ENCODE measurements at regions not wholly inside any gene's neighbourhood (a gene's known extent, or its start where the extent isn't known, plus 50 kb on each side); places are given as distances from the start of the nearest gene placed in this dataset.

- no peak for DNase-seq
- Histone ChIP-seq H3K4me1 (ENCODE audit: control insufficient read depth in 1 of 2, insufficient read depth in 2 of 2, low read length in 2 of 2) (no peaks in the 10 kb centered on the region), H3K27ac (ENCODE audit: low read depth in 1 of 2, low read length in 2 of 2) (no peak overlapping the region), H3K27me3 (ENCODE audit: control insufficient read depth in 2 of 2, insufficient read depth in 2 of 2, low read length in 2 of 2) (no peaks in the 10 kb centered on the region), H3K36me3 (replicated peaks in 1 of 2; ENCODE audit: control insufficient read depth in 1 of 2, insufficient read depth in 2 of 2, low read length in 2 of 2) (no peaks in the 10 kb centered on the region), H3K4me2 (replicated peaks; ENCODE audit: extremely low read depth, low read length, poor library complexity, severe bottlenecking) (no peak overlapping the region), H3K79me2 (ENCODE audit: insufficient read depth, low read length) (no peaks in the 10 kb centered on the region), H2AFZ (ENCODE audit: insufficient read depth, low read depth, low read length, poor library complexity, severe bottlenecking) (no peak overlapping the region), H3K9me3 (replicated peaks in 1 of 2; ENCODE audit: control insufficient read depth in 1 of 2, insufficient read depth in 1 of 2, low read length in 2 of 2) (no peaks in the 10 kb centered on the region), H3K9ac (ENCODE audit: insufficient read depth, low read length, poor library complexity, severe bottlenecking) (no peak overlapping the region), H4K20me1 (ENCODE audit: insufficient read depth, low read length) (no peaks in the 10 kb centered on the region), H3K4me3 (replicated peaks in 1 of 3; ENCODE audit: low read depth in 2 of 3, low read length in 3 of 3) (no peak overlapping the region)
- no CpG with 5 or more reads among the region's 4 CpGs for WGBS (ENCODE audit: insufficient coverage)
- Mint-ChIP-seq H3K4me1 (no peaks in the 10 kb centered on the region), H3K27me3 (ENCODE audit: low read depth in 3 of 3) (no peaks in the 10 kb centered on the region), H3K9me3 (peaks cover 0 to 2% (median 0%) of the 10 kb centered on the region in 7 donors), H3K4me3 (no peak overlapping the region), H3K27ac (no peak overlapping the region), H3K36me3 (no peaks in the 10 kb centered on the region)
- TF ChIP-seq CTCF (IDR thresholded peaks at IDR 0.05), result no peak
- intact Hi-C loops (cut with micrococcal nuclease), result no loop called here
These were observed 56.4 kb upstream of the XIRP2 start for GRCh38 chr2:166831930-166832329.

GRCh38 chr2:166825914-166826313 lies 62.4 kb upstream of the XIRP2 start:
- no peak for TF ChIP-seq CTCF (IDR thresholded peaks at IDR 0.05)
- intact Hi-C loops (cut with micrococcal nuclease), result no loop called here
- no peak overlapping the region for H3K4me3 ChIP-seq (replicated peaks in 1 of 3; ENCODE audit: low read depth in 2 of 3, low read length in 3 of 3)
- H3K36me3 Mint-ChIP-seq, result no peaks in the 10 kb centered on the region
- no peaks in the 10 kb centered on the region for H3K9me3 ChIP-seq (replicated peaks in 1 of 2; ENCODE audit: control insufficient read depth in 1 of 2, insufficient read depth in 1 of 2, low read length in 2 of 2)
- no peaks in the 10 kb centered on the region for H3K4me1 ChIP-seq (ENCODE audit: control insufficient read depth in 1 of 2, insufficient read depth in 2 of 2, low read length in 2 of 2)
- H3K9me3 Mint-ChIP-seq, result peaks cover 0 to 3% (median 0%) of the 10 kb centered on the region in 7 donors
- H3K27ac ChIP-seq (ENCODE audit: low read depth in 1 of 2, low read length in 2 of 2), result no peak overlapping the region
- H3K27me3 ChIP-seq (ENCODE audit: control insufficient read depth in 2 of 2, insufficient read depth in 2 of 2, low read length in 2 of 2), result no peaks in the 10 kb centered on the region
- no peak overlapping the region for H3K9ac ChIP-seq (ENCODE audit: insufficient read depth, low read length, poor library complexity, severe bottlenecking)
- H2AFZ ChIP-seq (ENCODE audit: insufficient read depth, low read depth, low read length, poor library complexity, severe bottlenecking), result no peak overlapping the region
- H3K79me2 ChIP-seq (ENCODE audit: insufficient read depth, low read length), result no peaks in the 10 kb centered on the region
- no peak overlapping the region for H3K4me3 Mint-ChIP-seq
- H4K20me1 ChIP-seq (ENCODE audit: insufficient read depth, low read length), result no peaks in the 10 kb centered on the region
- DNase-seq, result no peak
- H3K27ac Mint-ChIP-seq, result no peak overlapping the region
- H3K4me1 Mint-ChIP-seq, result no peaks in the 10 kb centered on the region
- H3K27me3 Mint-ChIP-seq (ENCODE audit: low read depth in 3 of 3), result no peaks in the 10 kb centered on the region
- no peaks in the 10 kb centered on the region for H3K36me3 ChIP-seq (replicated peaks in 1 of 2; ENCODE audit: control insufficient read depth in 1 of 2, insufficient read depth in 2 of 2, low read length in 2 of 2)
- H3K4me2 ChIP-seq (replicated peaks; ENCODE audit: extremely low read depth, low read length, poor library complexity, severe bottlenecking), result no peak overlapping the region
